Glutamatergic neuron (in vitro differentiated cells): ENCODE measurements at regions not wholly inside any gene's neighbourhood (a gene's known extent, or its start where the extent isn't known, plus 50 kb on each side); places are given as distances from the start of the nearest gene placed in this dataset.
A peak's percentile ranks its signal among the peaks of the same experiment; 100 is the strongest.

ENCODE experiments used
- DNase-seq: peaks from one replicate; pipeline ENCODE4 v3.0.0; 2022
- H3K27ac Mint-ChIP-seq: one replicate; pipeline ENCODE4 v1.8.0; 2020; ENCODE audit warnings: mild to moderate bottlenecking, mixed read lengths, inconsistent platforms; ENCODE audit not compliant: unreplicated experiment
- H3K27me3 Mint-ChIP-seq: one replicate; pipeline ENCODE4 v1.8.0; 2020; ENCODE audit warnings: mild to moderate bottlenecking, moderate library complexity, mixed read lengths, inconsistent platforms; ENCODE audit not compliant: unreplicated experiment
- H3K36me3 Mint-ChIP-seq: one replicate; pipeline ENCODE4 v1.8.0; 2020; ENCODE audit warnings: mild to moderate bottlenecking, mixed read lengths, inconsistent platforms; ENCODE audit not compliant: unreplicated experiment
- H3K4me1 Mint-ChIP-seq: one replicate; pipeline ENCODE4 v1.8.0; 2020; ENCODE audit warnings: mild to moderate bottlenecking, low read depth, mixed read lengths, inconsistent platforms; ENCODE audit not compliant: unreplicated experiment
- H3K4me3 Mint-ChIP-seq: one replicate; pipeline ENCODE4 v1.8.0; 2020; ENCODE audit warnings: mild to moderate bottlenecking, mixed read lengths, inconsistent platforms; ENCODE audit not compliant: unreplicated experiment
- H3K9me3 Mint-ChIP-seq: one replicate; pipeline ENCODE4 v1.8.0; 2020; ENCODE audit warnings: mild to moderate bottlenecking, moderate library complexity, mixed read lengths, inconsistent platforms; ENCODE audit not compliant: unreplicated experiment
- CTCF ChIP-seq: fragments of 200-600 bp; sonication (generic); IDR thresholded peaks from one replicate; pipeline ENCODE4 v1.5.0; 2021; ENCODE audit not compliant: partially characterized antibody, unreplicated experiment

GRCh38 chr1:226809785-226810571 is 60.4 kb upstream of the PSEN2 start:
- peaks cover 3% of the 10 kb centered on the region for H3K9me3 Mint-ChIP-seq
- H3K4me3 Mint-ChIP-seq, result no peak overlapping the region
- no peak for TF ChIP-seq CTCF
- H3K4me1 Mint-ChIP-seq, result peaks cover 5% of the 10 kb centered on the region
- H3K36me3 Mint-ChIP-seq, result peaks cover 5% of the 10 kb centered on the region
- no peak for DNase-seq
- H3K27ac Mint-ChIP-seq, result no peak overlapping the region
- peaks cover 5% of the 10 kb centered on the region for H3K27me3 Mint-ChIP-seq

GRCh38 chr1:226808501-226808900 is 61.9 kb upstream of the PSEN2 start:
- H3K36me3 Mint-ChIP-seq, result peaks cover 5% of the 10 kb centered on the region
- TF ChIP-seq CTCF, result no peak
- no peak overlapping the region for H3K4me3 Mint-ChIP-seq
- peaks cover 8% of the 10 kb centered on the region for H3K4me1 Mint-ChIP-seq
- H3K9me3 Mint-ChIP-seq, result peaks cover 3% of the 10 kb centered on the region
- peaks cover 5% of the 10 kb centered on the region for H3K27me3 Mint-ChIP-seq
- no peak overlapping the region for H3K27ac Mint-ChIP-seq
- no peak for DNase-seq

GRCh38 chr1:226806988-226807387 is 63.4 kb upstream of the PSEN2 start:
- Mint-ChIP-seq H3K27ac (no peak overlapping the region), H3K9me3 (peaks cover 1% of the 10 kb centered on the region), H3K4me1 (peaks cover 8% of the 10 kb centered on the region), H3K36me3 (peaks cover 5% of the 10 kb centered on the region), H3K4me3 (no peak overlapping the region), H3K27me3 (peaks cover 5% of the 10 kb centered on the region)
- no peak for TF ChIP-seq CTCF
- no peak for DNase-seq

GRCh38 chr1:226804907-226805759 is 65.3 kb upstream of the PSEN2 start:
- Mint-ChIP-seq H3K27ac (peak overlapping the region; percentile 0), H3K4me1 (peaks cover 8% of the 10 kb centered on the region), H3K9me3 (no peaks in the 10 kb centered on the region), H3K27me3 (peaks cover 5% of the 10 kb centered on the region), H3K36me3 (peaks cover 5% of the 10 kb centered on the region), H3K4me3 (no peak overlapping the region)
- DNase-seq, result no peak
- TF ChIP-seq CTCF, result no peak
